ENCODE measurements at regions not wholly inside any gene's neighbourhood (a gene's known extent, or its start where the extent isn't known, plus 50 kb on each side); places are given as distances from the start of the nearest gene placed in this dataset.

GRCh38 chr7:20945451-20945850, 158.8 kb upstream of the SP8 start:
- DNase-seq (ENCODE audit: low spot score): no peak

DNA sequence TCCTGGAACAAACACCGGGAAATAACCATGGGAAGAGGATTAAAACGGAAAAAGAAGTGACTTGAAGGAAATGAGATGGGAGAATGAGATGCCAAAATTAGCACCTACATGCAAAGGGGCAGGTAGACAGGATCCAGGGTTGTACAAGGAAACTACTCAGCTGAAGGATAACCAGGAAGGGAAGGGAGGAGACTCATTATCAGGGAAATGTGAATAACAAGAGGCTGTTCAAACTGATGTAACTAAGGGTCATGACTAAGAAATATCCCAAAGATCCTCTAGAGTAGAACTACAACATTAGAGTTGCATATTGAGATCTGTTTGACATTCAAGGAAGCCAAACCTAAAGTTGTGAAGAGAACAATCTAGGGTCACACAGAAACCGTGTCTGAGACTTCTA, 166.2 kb upstream of the SP8 start:
- DNase-seq (ENCODE audit: low spot score): no peak

DNA sequence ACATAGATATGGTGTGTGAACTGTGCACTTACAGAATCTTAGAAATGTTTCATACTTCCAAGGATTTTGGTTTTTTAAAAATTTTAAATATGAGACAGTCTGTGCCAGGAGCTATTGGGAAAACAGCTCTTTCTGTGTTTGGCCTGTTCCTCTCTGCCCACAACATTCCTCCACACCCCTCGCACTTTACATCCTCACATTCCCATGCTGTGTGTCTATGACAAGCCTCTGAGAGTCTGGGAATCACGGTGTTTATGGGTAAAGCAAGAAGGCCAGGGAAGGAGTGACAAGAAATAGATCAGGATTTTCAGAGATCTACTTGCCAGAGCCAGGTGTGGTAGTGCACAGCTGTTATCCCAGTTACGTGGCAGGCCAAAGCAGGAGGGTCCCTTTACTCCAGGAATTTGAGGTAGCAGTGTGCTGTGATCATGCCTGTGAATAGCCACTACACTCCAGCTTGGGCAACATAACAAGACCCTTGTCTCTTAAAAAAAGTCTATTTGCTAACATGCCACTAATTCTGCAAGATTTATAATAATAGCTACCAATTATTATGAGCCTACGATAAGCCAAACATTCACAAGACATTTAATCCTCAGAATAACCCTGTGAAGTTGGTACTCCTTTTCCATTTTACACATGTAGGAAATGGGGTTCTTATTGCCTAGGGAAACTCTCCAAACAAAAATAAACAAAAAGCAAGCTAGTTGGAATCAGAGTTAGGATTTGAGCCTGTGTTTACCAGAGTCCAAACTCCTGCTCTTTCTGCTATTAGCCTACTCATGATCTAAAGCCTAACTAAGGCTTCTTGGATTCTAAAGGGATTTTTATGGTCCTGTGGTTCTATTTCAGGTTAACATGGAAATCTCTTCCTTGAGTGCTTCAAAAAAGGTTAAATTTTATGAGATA, 168.3 kb upstream of the SP8 start:
- DNase-seq (ENCODE audit: low spot score): no peak

GRCh38 chr7:20958572-20958971, 171.9 kb upstream of the SP8 start:
- no peak for DNase-seq (ENCODE audit: low spot score)

- no peak for DNase-seq (ENCODE audit: low spot score)
These were observed 172.6 kb upstream of the SP8 start for GRCh38 chr7:20959281-20959680.

- no peak for DNase-seq (ENCODE audit: low spot score)
These were observed 177.0 kb upstream of the SP8 start for GRCh38 chr7:20963556-20964280.

GRCh38 chr7:20964281-20964918, 177.7 kb upstream of the SP8 start:
- DNase-seq (ENCODE audit: low spot score): no peak

DNA sequence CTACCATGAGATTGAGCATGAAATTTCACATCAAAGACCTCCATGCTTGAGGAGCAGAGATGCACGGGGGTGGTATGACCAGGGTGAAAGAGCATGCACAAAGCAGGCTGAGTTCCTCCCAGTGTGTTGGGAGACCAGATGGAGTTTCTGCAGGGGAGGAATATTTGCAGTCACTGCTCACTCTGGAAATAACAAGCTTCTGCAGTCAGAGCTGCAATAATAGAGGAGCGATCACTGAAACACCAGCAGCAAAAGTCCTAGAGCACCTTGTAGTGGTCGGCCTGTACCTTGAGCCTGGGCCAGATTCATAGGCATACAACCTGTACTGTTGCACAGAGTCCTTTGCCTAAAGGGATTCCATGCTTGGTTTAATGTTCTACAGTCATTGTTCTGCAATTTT, 184.5 kb upstream of the SP8 start:
- DNase-seq (ENCODE audit: low spot score): no peak

- DNase-seq (ENCODE audit: low spot score): no peak
These were observed 193.5 kb upstream of the SP8 start for GRCh38 chr7:20980232-20980631.

DNA sequence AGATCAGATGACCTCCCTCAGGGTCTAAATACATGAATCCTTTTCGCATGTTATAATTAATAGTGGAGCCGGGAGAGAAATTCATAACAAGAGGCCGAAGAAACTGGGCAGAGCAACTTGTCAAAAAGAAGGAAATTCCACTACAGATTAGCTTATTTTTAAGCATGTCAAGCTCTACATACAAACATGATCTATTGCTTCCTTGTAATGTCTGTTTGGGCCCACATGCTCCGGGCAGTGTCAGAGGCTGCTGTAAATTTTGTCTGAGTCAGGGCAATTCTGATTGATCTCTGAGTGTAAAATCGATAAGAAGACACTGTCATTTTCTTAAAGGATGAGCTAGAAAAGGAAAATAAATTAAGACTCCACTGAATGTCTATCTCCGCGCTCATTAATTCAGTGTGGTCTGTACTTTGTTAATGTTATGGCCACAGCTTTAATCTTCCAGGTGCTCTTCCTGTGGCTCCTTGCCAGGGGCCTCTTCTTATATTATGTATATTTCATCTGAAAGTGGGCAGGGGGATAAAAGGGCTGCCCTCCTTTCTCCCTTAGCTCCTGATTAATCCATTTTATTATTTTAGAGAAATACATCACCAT, 194.1 kb upstream of the SP8 start:
- DNase-seq (ENCODE audit: low spot score): no peak

DNA sequence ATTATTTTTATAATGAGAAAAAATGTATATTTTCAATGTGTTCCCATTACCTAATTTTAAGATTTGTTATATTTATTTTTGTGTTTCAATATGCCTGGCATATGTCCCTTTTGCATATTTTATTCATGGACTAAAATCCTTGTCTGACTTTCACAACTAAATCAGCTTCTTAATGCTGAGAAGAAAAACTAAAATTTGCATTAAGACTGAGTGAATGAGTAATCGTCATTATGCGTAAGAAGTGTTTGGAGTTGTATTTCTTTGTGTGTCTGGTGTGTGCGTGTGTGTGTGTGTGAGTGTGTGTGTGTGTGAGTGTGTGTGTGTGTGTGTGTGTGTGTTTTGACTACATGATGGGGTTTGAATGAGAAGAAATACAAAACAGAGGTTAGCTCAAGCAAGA, 201.7 kb upstream of the SP8 start:
- no peak for DNase-seq (ENCODE audit: low spot score)

DNA sequence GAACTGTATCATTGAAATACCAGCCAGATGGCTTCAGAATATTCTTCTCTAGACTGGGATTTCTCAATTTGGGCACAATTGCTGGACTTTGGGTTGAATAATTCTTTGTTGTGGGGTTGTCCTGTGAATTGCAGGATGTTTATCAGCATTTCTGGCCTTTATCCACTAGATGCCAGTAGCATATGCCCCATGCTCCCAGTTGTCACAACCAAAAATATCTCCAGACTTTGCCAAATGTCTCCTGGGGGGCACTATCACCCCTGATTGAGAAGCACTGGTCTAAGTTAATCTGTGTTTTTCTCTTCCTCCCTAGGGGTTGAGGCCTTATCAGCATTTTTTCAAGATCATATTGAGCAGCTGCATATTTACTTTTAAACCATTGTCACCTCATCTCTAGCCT, 204.9 kb upstream of the SP8 start:
- DNase-seq (ENCODE audit: low spot score): no peak

GRCh38 chr7:20993693-20994092, 207.0 kb upstream of the SP8 start:
- DNase-seq (ENCODE audit: low spot score): no peak

DNA sequence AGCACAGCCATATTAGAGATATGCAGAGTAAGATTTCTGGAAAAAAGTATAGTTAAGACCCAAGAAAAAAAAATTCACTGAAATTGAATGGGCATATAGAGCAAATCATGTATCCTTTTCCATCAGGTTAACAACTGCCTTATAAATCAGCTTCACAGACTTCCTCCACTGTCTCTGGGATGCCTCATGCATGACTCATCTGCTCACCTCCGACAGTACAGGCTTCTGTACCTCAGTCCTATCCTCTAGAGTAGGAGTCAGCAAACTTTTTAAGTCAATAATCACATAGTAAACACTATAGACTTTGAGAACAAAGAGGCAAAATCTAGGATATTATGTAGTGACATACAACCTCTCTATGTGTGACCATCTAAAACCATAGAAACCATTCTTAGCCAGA, 211.6 kb upstream of the SP8 start:
- no peak for DNase-seq (ENCODE audit: low spot score)

DNA sequence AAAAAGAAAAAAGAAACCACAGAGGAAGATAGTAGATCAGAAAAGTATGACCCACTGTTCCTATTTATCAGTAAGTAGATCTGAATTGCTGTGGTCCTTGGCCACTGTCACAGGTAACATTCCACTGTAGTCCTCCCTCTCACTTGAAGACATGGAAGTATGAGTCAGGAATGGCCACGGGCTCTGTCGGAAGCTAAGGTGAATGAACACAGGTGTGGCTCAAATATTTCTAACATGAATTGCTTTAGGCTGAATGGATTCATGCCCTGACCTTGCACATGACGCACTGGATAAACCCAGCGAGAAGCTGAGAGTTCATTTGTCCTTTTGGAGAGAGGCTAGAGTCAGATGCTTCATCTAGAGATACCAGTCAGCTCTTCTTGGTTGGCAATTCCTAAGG, 224.5 kb upstream of the SP8 start:
- no peak for DNase-seq (ENCODE audit: low spot score)

DNA sequence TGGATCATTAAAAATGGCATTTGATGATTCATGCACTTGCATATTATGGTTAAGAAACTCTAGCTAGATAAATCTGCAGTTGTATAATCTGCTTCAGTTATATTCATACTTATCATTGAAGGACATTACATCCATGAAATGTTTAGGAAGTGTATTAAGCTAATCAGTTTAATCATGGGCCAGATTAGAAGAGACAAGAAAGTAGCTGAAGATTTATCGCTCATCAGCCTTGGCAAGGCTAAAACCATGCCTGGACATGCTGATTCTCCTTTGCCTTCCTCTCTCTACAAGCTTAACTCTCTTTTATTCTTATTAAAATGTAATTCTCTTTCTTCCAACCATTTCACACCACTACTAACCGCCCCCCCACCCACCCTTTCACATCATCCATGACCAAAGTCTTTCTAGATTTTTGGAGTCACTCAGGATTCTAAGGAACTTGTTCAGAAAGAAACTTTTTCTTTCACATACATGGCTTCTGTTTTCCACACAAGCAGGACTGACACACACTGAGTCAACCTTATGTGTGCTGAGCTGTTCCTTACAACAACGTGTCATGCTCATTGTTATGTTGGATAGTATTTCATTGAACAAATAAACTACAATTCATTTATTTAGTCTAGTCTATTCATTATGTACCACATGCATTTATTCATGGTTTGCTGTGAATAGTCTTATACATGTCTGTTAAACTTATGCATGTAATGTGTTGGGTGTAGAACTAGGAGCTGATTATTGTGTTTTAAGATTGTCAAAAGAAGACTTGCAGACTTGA, 227.3 kb upstream of the SP8 start:
- DNase-seq (ENCODE audit: low spot score): no peak

- DNase-seq (ENCODE audit: low spot score): no peak
These were observed 234.0 kb upstream of the SP8 start for GRCh38 chr7:21020667-21021066.

DNA sequence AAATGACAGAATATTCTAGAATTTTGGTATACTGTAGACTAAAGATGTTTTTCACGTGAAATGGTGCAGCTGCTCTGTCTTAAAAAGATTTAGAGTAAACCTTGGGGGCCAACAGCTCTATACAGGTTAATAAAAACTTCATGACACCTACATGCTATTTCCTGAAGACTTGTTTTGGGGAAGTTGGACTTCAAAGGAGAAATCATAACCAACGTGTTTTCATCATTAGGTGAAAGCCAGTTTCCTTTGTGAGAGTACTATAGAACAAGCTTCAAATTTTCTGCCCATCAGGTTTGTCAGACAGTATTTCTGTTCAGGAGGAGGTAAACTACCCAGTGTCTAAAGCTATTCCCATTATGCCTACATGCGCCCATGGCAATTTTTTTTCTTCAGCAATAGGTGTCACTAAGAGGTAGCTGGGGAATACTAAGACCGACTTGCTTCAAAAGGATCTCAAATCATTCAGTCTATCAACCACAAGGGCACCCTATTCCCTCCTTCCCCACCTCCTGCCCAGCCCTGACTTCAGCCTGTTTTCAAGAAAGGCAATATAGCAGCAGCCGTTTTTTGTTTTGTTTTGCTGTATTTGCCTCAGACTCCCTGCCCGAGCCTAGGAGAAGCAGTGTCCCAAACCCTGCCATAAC, 237.3 kb upstream of the SP8 start:
- DNase-seq (ENCODE audit: low spot score): no peak

GRCh38 chr7:21024485-21024867, 237.8 kb upstream of the SP8 start:
- DNase-seq (ENCODE audit: low spot score): no peak

- DNase-seq (ENCODE audit: low spot score): no peak
These were observed 241.5 kb upstream of the SP8 start for GRCh38 chr7:21028186-21028585.

GRCh38 chr7:21028599-21028998, 241.9 kb upstream of the SP8 start:
- no peak for DNase-seq (ENCODE audit: low spot score)
